Loucy (cell line): ENCODE measurements at regions not wholly inside any gene's neighbourhood (a gene's known extent, or its start where the extent isn't known, plus 50 kb on each side); places are given as distances from the start of the nearest gene placed in this dataset.
"Not testable (repeated sequence)": the region's sequence is repeated elsewhere in the genome, so short reads cannot be mapped to it uniquely, and the experiment has no call there.

ENCODE experiments used
- H2AFZ ChIP-seq: fragments of 200-600 bp; sonication (generic); 2 replicates; pipeline ENCODE4 v1.6.0; 2016; ENCODE audit warnings: antibody characterized with exemption, mild to moderate bottlenecking, low read length, moderate library complexity
- H3F3A ChIP-seq: fragments of 200-600 bp; 2 replicates; pipeline ENCODE4 v1.6.0; 2016; ENCODE audit warnings: antibody characterized with exemption, low read depth, mild to moderate bottlenecking
- H3K27me3 ChIP-seq: fragments of 200-600 bp; sonication (generic); 2 replicates; pipeline ENCODE4 v1.6.1; 2014; ENCODE audit warnings: low read length, mild to moderate bottlenecking; ENCODE audit not compliant: insufficient read depth, poor library complexity, severe bottlenecking
- H3K36me3 ChIP-seq: fragments of 200-600 bp; sonication (generic); 2 replicates; pipeline ENCODE4 v1.6.1; 2016; ENCODE audit warnings: low read length; ENCODE audit not compliant: insufficient read depth
- H3K4me1 ChIP-seq: fragments of 200-600 bp; sonication (generic); 2 replicates; pipeline ENCODE4 v1.5.1; 2014; ENCODE audit warnings: low read length, mild to moderate bottlenecking; ENCODE audit not compliant: insufficient read depth, poor library complexity, severe bottlenecking
- H3K4me2 ChIP-seq: fragments of 200-600 bp; sonication (generic); 2 replicates; pipeline ENCODE4 v1.6.0; 2014; ENCODE audit warnings: antibody characterized with exemption, low read length, low read depth, mild to moderate bottlenecking; ENCODE audit not compliant: poor library complexity, severe bottlenecking
- H3K4me3 ChIP-seq: fragments of 200-600 bp; sonication (generic); 2 replicates; pipeline ENCODE4 v1.5.1; 2014; ENCODE audit warnings: low read length, mild to moderate bottlenecking, mixed read lengths; ENCODE audit not compliant: poor library complexity, severe bottlenecking
- H3K79me2 ChIP-seq: fragments of 200-600 bp; sonication (generic); 2 replicates; pipeline ENCODE4 v1.6.1; 2014; ENCODE audit warnings: low read length; ENCODE audit not compliant: insufficient read depth
- H3K9ac ChIP-seq: fragments of 200-600 bp; sonication (generic); 2 replicates; pipeline ENCODE4 v1.6.0; 2014; ENCODE audit warnings: mild to moderate bottlenecking, low read depth, low read length, moderate library complexity; ENCODE audit not compliant: poor library complexity, severe bottlenecking
- H3K9me2 ChIP-seq: fragments of 200-600 bp; sonication (generic); replicated peaks from 2 replicates; pipeline ENCODE4 v1.6.1; 2016; ENCODE audit warnings: low read depth, low read length, mixed read lengths
- H3K9me3 ChIP-seq: fragments of 200-600 bp; sonication (generic); 2 replicates; pipeline ENCODE4 v1.6.1; 2014; ENCODE audit warnings: mild to moderate bottlenecking, antibody characterized with exemption, low read length, low read depth; ENCODE audit not compliant: insufficient read depth
- H4K20me1 ChIP-seq: fragments of 200-600 bp; sonication (generic); 2 replicates; pipeline ENCODE4 v1.6.0; 2014; ENCODE audit warnings: antibody characterized with exemption, low read length, mild to moderate bottlenecking; ENCODE audit not compliant: insufficient read depth, poor library complexity, severe bottlenecking
- EZH2phosphoT487 ChIP-seq: fragments of 200-600 bp; IDR thresholded peaks from 2 replicates; pipeline ENCODE4 v1.6.1; 2018; ENCODE audit warnings: antibody characterized with exemption, mild to moderate bottlenecking, moderate library complexity, borderline replicate concordance
- TF ChIP-seq, protein P1 (sequence below): fragments of 200-600 bp; sonication (generic); conservative IDR thresholded peaks from 2 replicates; pipeline ENCODE4 v1.5.1; 2014; ENCODE audit warnings: mild to moderate bottlenecking, antibody characterized with exemption, low read length

DNA sequence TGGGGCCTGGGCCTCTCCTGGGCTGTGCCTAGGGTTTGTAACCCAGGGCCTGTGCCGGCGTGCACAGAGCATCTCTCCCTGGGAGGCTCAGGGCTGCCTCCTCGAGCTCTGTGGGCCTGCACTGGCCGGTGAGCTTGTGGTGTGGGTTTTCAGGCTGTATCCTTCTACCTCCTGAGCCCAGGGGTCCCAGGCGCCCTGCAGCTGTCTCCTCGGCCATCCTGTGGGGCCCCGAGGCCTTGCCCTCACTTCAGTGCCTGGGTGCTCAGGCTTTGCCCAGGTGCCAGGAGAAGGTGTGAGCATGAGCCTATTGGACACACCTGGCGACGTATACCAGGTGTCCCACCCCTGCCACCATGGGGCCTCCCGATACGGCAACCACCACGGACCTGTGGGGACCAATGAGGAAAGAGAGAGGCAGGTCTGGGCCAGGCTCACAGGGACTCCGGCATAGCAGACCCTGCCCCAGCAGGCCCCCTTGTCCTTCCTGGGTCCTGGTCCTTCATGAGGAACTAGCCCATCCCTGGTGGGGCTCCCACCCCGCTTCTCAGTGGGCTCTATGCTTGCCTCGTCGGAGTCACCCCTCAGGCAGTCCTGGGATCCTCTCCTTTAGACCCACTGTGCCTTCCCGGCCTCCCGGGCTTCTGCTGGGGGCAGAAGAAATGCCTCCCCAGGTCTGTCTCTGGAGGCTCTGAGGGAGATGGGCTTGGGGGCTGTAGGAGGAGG, 400.2 kb downstream of the TMEM121 start:
- Histone ChIP-seq H2AFZ (no peak overlapping the region), H3K27me3 (no peaks in the 10 kb centered on the region), H3F3A (no peaks in the 10 kb centered on the region), H3K9ac (no peak overlapping the region), H3K4me1 (no peaks in the 10 kb centered on the region), H3K79me2 (no peaks in the 10 kb centered on the region), H3K9me3 (no peaks in the 10 kb centered on the region), H3K9me2 (no peaks in the 10 kb centered on the region), H3K4me2 (no peak overlapping the region), H4K20me1 (no peaks in the 10 kb centered on the region), H3K36me3 (peaks cover 18% of the 10 kb centered on the region; the same call in 1 of the 2 replicates), H3K4me3 (no peak overlapping the region)
- TF ChIP-seq, protein P1, sequence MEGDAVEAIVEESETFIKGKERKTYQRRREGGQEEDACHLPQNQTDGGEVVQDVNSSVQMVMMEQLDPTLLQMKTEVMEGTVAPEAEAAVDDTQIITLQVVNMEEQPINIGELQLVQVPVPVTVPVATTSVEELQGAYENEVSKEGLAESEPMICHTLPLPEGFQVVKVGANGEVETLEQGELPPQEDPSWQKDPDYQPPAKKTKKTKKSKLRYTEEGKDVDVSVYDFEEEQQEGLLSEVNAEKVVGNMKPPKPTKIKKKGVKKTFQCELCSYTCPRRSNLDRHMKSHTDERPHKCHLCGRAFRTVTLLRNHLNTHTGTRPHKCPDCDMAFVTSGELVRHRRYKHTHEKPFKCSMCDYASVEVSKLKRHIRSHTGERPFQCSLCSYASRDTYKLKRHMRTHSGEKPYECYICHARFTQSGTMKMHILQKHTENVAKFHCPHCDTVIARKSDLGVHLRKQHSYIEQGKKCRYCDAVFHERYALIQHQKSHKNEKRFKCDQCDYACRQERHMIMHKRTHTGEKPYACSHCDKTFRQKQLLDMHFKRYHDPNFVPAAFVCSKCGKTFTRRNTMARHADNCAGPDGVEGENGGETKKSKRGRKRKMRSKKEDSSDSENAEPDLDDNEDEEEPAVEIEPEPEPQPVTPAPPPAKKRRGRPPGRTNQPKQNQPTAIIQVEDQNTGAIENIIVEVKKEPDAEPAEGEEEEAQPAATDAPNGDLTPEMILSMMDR: no peak
- TF ChIP-seq EZH2phosphoT487: no peak

DNA sequence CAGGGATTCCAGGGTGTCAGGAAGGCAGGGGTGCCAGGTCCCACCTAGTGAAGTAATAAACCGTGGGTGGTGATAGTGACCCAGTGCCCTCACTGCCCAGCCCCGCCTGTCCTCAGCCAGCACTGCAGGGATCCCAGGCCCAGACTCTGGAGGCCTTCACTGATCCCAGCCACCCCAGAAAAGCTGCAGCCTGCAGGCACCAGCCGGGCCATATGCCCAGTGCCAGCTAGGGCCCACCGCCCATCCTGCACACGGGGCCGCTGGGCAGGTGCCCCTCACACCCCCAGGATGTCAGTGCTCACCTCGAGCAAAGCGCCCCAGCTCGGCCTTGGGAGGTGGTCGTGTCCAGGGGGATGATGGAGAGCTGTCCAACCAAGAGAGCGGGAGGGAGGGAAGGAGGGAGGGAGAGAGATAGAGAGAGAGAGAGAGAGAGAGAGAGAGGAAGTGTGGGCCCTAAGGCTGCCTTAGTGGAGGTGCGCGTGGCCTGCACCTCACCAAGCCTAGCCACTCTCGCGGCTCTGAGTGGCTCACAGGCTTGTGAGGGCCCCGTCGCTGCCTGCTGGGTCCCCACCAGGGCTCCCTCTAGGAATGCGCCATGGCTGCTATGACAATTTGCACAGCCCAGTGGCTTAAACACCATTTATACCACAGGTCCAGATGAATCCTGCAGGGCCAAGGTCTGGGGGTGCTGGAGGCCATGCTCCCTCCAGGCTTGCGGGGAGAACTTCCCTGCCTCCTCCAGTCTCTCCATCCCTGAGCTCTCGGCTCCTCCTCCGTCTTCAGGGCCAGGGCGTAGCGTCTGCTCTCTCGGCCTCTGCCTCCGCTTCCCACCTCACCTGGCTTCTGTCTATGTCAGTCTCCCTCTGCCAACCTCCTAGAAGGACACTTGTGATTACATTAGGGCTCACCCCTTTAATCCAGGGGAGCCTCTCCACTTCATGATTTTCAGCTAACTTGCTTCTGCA, 401.0 kb downstream of the TMEM121 start:
- peaks cover 17% of the 10 kb centered on the region; the same call in 1 of the 2 replicates for H3K36me3 ChIP-seq
- no peaks in the 10 kb centered on the region for H3K9me2 ChIP-seq
- TF ChIP-seq EZH2phosphoT487: no peak
- TF ChIP-seq, protein P1: no peak
- H3K4me1 ChIP-seq: no peaks in the 10 kb centered on the region
- no peak overlapping the region for H3K9ac ChIP-seq
- no peaks in the 10 kb centered on the region for H4K20me1 ChIP-seq
- no peaks in the 10 kb centered on the region for H3F3A ChIP-seq
- no peaks in the 10 kb centered on the region for H3K27me3 ChIP-seq
- no peaks in the 10 kb centered on the region for H3K9me3 ChIP-seq
- H3K79me2 ChIP-seq: no peaks in the 10 kb centered on the region
- no peak overlapping the region for H3K4me2 ChIP-seq
- no peak overlapping the region for H3K4me3 ChIP-seq
- H2AFZ ChIP-seq: no peak overlapping the region

DNA sequence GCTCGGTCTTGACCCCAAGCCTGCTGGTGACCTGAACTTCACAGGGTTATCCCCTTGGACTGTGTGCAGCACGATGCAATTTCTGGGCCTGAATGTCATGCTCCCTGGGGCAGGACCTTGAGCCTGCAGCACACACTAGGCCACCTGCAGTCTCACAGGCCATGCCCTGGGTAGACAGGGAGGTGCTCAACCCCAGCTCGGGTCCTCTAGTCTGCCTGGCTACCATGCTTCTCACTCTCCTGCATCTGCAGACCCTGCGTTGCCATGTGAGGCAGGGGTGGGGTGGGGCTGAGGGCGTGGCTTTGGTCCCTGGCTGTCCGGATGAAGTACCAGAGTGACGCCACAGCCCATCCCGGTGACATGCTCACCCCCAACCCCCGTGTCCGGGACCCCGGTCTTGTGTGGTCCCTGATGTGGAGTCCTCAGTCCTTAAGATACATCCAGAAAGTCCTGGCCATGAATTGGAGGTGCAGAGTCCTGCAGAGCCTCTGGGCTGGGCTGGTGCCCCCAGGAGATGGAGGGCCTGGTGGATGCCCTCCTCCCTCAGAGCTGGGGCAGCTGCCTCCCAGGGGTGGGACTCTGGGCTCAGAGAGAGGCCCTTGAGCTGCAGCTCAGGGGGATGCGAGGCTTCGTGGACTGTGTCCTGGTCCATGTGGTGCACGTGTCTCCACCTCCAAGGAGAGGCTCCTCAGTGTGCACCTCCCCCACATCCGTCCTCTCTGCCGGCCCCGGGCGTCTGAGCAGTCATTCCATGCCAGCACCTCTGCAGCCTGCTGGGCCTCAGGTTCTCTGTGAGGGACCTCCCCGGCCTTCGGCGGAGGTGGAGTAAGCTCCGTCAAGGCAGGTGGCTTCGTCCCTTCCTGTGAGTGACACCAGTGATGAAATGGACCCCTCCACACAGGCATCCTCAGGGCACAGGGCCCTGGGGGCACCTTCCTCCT, 402.1 kb downstream of the TMEM121 start:
- H3K9me2 ChIP-seq, H3K9ac ChIP-seq, H3K4me1 ChIP-seq, H3K79me2 ChIP-seq, H3F3A ChIP-seq, H3K36me3 ChIP-seq, H3K9me3 ChIP-seq, H3K4me2 ChIP-seq, H3K27me3 ChIP-seq, H4K20me1 ChIP-seq, H3K4me3 ChIP-seq, H2AFZ ChIP-seq: not testable (repeated sequence)
